ENCODE measurements at regions not wholly inside any gene's neighbourhood (a gene's known extent, or its start where the extent isn't known, plus 50 kb on each side); places are given as distances from the start of the nearest gene placed in this dataset.

DNA sequence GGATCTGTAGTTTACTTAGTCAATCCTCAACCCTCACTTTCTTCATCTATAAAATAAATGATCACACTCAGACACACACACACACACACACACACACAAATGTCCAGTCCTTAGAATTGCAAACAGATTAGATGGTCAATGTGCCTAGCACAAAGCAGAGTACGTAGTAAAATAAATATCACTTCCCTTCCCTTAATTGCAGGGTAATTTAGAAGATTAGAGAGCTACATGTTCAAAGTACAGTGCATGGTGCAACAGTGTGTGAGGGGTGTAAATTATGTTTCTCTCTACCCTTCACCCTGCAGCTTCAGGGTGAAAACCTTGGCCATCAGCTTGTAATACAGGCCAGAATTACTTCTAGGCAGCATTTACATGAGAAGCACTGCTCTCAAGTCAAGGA lies 187.0 kb upstream of the GHITM start (continued):
- TF ChIP-seq MYC (IDR thresholded peaks at IDR 0.05; ENCODE audit: borderline replicate concordance, low read length) (no peak), HOXA7 (CRISPR knock-in tag; IDR thresholded peaks at IDR 0.05) (no peak), POLR2A (IDR thresholded peaks at IDR 0.05; ENCODE audit: low read length) (no peak), HOXB13 (CRISPR knock-in tag; IDR thresholded peaks at IDR 0.05; ENCODE audit: low read depth) (no peak), FOXS1 (CRISPR knock-in tag; IDR thresholded peaks at IDR 0.05) (no peak)

DNA sequence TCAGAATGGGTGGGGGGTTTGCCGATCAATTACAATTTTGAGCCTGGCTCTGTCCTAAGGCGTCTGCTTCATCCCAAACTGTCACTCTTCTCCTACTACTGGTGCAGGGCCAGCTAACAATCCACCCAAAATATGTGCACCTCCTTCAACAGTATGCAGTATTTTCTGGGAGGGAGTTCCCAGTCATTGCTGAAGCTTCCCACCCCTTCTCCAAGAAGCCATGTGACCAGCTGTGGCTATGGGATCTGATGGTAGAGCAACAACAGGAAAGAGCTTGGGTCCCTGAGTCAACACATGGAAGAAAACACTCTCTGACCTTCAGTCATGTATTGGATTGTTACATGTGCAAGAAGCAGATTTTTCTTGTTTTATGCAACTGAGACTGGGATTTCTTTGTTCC lies 185.7 kb upstream of the GHITM start:
- no peaks in the 10 kb centered on the region for H3K9me3 ChIP-seq
- H3K27ac ChIP-seq = no peak overlapping the region
- H3K4me3 ChIP-seq = no peak overlapping the region
- FAIRE-seq (no peak), DNase-seq (ENCODE audit: low read depth in 1 of 2, low spot score in 1 of 2) (no peak), ATAC-seq (no peak)
- TF ChIP-seq RCOR1 (IDR thresholded peaks at IDR 0.05; ENCODE audit: low read depth, low read length) = no peak
- TF ChIP-seq SREBF2 (IDR thresholded peaks at IDR 0.05) = no peak
- TF ChIP-seq PHF8 (IDR thresholded peaks at IDR 0.05; ENCODE audit: borderline replicate concordance, low read depth) = no peak
- no peak for TF ChIP-seq RFX5 (IDR thresholded peaks at IDR 0.05)
- no peak for TF ChIP-seq EHMT2 (IDR thresholded peaks at IDR 0.05; ENCODE audit: low read depth)
- no peak for TF ChIP-seq ESRRA (IDR thresholded peaks at IDR 0.05; ENCODE audit: borderline replicate concordance, low read length)
- TF ChIP-seq GATA3 (IDR thresholded peaks at IDR 0.05; ENCODE audit: borderline replicate concordance) = no peak
- TF ChIP-seq ZC3H11A (IDR thresholded peaks at IDR 0.05) = no peak
- TF ChIP-seq CHD4 (IDR thresholded peaks at IDR 0.05; ENCODE audit: borderline replicate concordance) = no peak
- TF ChIP-seq, protein P1, sequence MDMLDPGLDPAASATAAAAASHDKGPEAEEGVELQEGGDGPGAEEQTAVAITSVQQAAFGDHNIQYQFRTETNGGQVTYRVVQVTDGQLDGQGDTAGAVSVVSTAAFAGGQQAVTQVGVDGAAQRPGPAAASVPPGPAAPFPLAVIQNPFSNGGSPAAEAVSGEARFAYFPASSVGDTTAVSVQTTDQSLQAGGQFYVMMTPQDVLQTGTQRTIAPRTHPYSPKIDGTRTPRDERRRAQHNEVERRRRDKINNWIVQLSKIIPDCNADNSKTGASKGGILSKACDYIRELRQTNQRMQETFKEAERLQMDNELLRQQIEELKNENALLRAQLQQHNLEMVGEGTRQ (IDR thresholded peaks at IDR 0.05) = no peak
- TF ChIP-seq NR3C1 (IDR thresholded peaks at IDR 0.05) = no peak
- ChIA-PET CTCF (no interaction called here), POLR2A (no interaction called here)
- 33% methylated on average over 2 of the region's 2 CpGs for WGBS (ENCODE audit: missing lambda C conversion rate)
- H3K4me2 ChIP-seq = no peak overlapping the region
- no peaks in the 10 kb centered on the region for H3K4me1 ChIP-seq

- no peaks in the 10 kb centered on the region for H3K9me3 ChIP-seq
- 3% methylated on average over 4 of the region's 4 CpGs for WGBS (ENCODE audit: missing lambda C conversion rate)
- DNase-seq (ENCODE audit: low read depth in 1 of 2, low spot score in 1 of 2) = no peak
- no peak overlapping the region for H3K27ac ChIP-seq
- no peak for TF ChIP-seq KDM5A (IDR thresholded peaks at IDR 0.05)
- H3K4me3 ChIP-seq = no peak overlapping the region
- CTCF ChIA-PET = no interaction called here
- no peak for FAIRE-seq
- H3K4me1 ChIP-seq = no peaks in the 10 kb centered on the region
- ATAC-seq = no peak
- POLR2A ChIA-PET = no interaction called here
- H3K4me2 ChIP-seq = no peak overlapping the region
These were observed 185.0 kb upstream of the GHITM start for GRCh38 chr10:83954193-83954799.

DNA sequence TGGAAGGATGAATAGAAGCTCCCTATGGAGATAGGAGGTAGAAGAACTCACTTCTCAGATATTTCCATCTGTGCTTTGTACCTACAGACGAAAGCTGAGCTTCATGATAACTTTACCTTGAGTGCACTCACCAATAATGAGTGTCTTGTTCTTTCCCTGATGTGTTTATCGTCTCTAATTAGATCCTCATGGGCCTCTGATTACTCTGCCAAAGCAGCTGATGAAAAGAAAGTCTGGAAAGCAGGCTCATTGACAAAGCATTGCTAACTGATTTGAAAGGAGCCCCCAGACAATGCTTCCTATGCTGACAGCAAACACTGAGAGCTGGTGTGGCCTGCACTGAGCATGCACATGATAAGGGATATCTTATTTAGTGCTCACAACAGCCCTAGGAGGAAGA lies 183.9 kb upstream of the GHITM start:
- H3K9me3 ChIP-seq = no peaks in the 10 kb centered on the region
- H3K4me1 ChIP-seq = no peaks in the 10 kb centered on the region
- no peak overlapping the region for H3K27ac ChIP-seq
- FAIRE-seq (no peak), ATAC-seq (no peak), DNase-seq (ENCODE audit: low read depth in 1 of 2, low spot score in 1 of 2) (no peak)
- H3K4me3 ChIP-seq = no peak overlapping the region
- ChIA-PET POLR2A (no interaction called here), CTCF (no interaction called here)
- 0% methylated on average over 2 of the region's 2 CpGs for WGBS (ENCODE audit: missing lambda C conversion rate)
- no peak for TF ChIP-seq HOXA7 (CRISPR knock-in tag; IDR thresholded peaks at IDR 0.05)
- TF ChIP-seq, protein P1 (IDR thresholded peaks at IDR 0.05) = no peak
- TF ChIP-seq HDAC2 (IDR thresholded peaks at IDR 0.05) = no peak
- TF ChIP-seq MAFK (IDR thresholded peaks at IDR 0.05; ENCODE audit: partially characterized antibody) = no peak
- no peak for TF ChIP-seq RARB (CRISPR knock-in tag; IDR thresholded peaks at IDR 0.05)
- no peak overlapping the region for H3K4me2 ChIP-seq

Data from A549 (cell line).